ENCODE measurements at regions not wholly inside any gene's neighbourhood (a gene's known extent, or its start where the extent isn't known, plus 50 kb on each side); places are given as distances from the start of the nearest gene placed in this dataset.

GRCh38 chr22:44605486-44605885 is 96.5 kb upstream of the PRR5 start (continued):
- TF ChIP-seq NKRF (conservative IDR thresholded peaks at IDR 0.05) (no peak), IKZF2 (IDR thresholded peaks at IDR 0.05) (no peak), SKIL (IDR thresholded peaks at IDR 0.05; ENCODE audit: low read depth, poor library complexity, severe bottlenecking) (no peak), ZNF622 (IDR thresholded peaks at IDR 0.05) (no peak), POU2F2 (IDR thresholded peaks at IDR 0.05; ENCODE audit: borderline replicate concordance, low read depth, low read length) (no peak), ZNF24 (IDR thresholded peaks at IDR 0.05) (no peak), MEF2B (IDR thresholded peaks at IDR 0.05; ENCODE audit: partially characterized antibody, poor library complexity, severe bottlenecking) (no peak)

GRCh38 chr22:44604991-44605390 is 97.0 kb upstream of the PRR5 start:
- ChIA-PET CTCF (no interaction called here), POLR2A (no interaction called here), SMC1A (ENCODE audit: uncharacterized antibody, unreplicated experiment) (no interaction called here), RAD21 (ENCODE audit: unreplicated experiment) (no interaction called here)
- WGBS (ENCODE audit: insufficient coverage, insufficient replicate concordance, low lambda C conversion rate, missing lambda C conversion rate), result 34% methylated on average over 6 of the region's 6 CpGs
- Histone ChIP-seq H3K27ac (ENCODE audit: control insufficient read depth, insufficient read depth) (no peak overlapping the region), H3K4me3 (no peak overlapping the region), H3K27me3 (replicated peaks in 1 of 2; ENCODE audit: control insufficient read depth in 2 of 2, insufficient read depth in 2 of 2, low read length in 1 of 2) (no peaks in the 10 kb centered on the region; a peak in 2 of 4 replicates), H3K9me3 (replicated peaks; ENCODE audit: control insufficient read depth, insufficient read depth, low read length) (no peaks in the 10 kb centered on the region; the same call in 2 of the 3 replicates), H3K4me1 (ENCODE audit: control insufficient read depth, insufficient read depth, low read length) (no peaks in the 10 kb centered on the region), H3K4me2 (ENCODE audit: control insufficient read depth, insufficient read depth) (no peak overlapping the region), H3K79me2 (ENCODE audit: control insufficient read depth, insufficient read depth, low read length) (no peaks in the 10 kb centered on the region), H3K36me3 (ENCODE audit: control insufficient read depth in 2 of 2, insufficient read depth in 2 of 2, low read length in 1 of 2) (no peaks in the 10 kb centered on the region), H2AFZ (ENCODE audit: control insufficient read depth, low read depth, low read length) (no peak overlapping the region), H3K9ac (ENCODE audit: control insufficient read depth, insufficient read depth, low read length) (no peak overlapping the region), H4K20me1 (ENCODE audit: control insufficient read depth, insufficient read depth) (no peaks in the 10 kb centered on the region)
- FAIRE-seq (no peak), ATAC-seq (no peak), DNase-seq (ENCODE audit: low read depth, low spot score) (no peak)
- TF ChIP-seq MYB (IDR thresholded peaks at IDR 0.05; ENCODE audit: borderline replicate concordance, low read depth, low read length) (no peak), NFIC (IDR thresholded peaks at IDR 0.05; ENCODE audit: low read depth, low read length) (no peak), SUPT20H (IDR thresholded peaks at IDR 0.05; ENCODE audit: borderline replicate concordance, control insufficient read depth, low read depth, low read length) (no peak), TCF3 (IDR thresholded peaks at IDR 0.05; ENCODE audit: borderline replicate concordance, insufficient read depth, low read depth, low read length) (no peak), ETV6 (conservative IDR thresholded peaks at IDR 0.05 in 1 of 2, IDR thresholded peaks at IDR 0.05 in 1 of 2; ENCODE audit: borderline replicate concordance in 1 of 2, low read depth in 1 of 2) (no peak), HDGF (IDR thresholded peaks at IDR 0.05) (no peak)
- intact Hi-C loops (cut with micrococcal nuclease; ENCODE audit: unreplicated experiment) (no loop called here), in situ Hi-C loops (cut with MboI) (no loop called here)
- BruUV-seq (replicated peaks), result no TSS peak
